Central memory CD4-positive, alpha-beta T cell (primary cell): ENCODE measurements at regions not wholly inside any gene's neighbourhood (a gene's known extent, or its start where the extent isn't known, plus 50 kb on each side); places are given as distances from the start of the nearest gene placed in this dataset.
"Not testable (repeated sequence)": the region's sequence is repeated elsewhere in the genome, so short reads cannot be mapped to it uniquely, and the experiment has no call there.

Experiments used
- DNase-seq: peaks from one replicate; pipeline ENCODE4 v3.0.0; 2022

- no peak for DNase-seq
These were observed 599.1 kb upstream of the SOX9 start for GRCh38 chr17:71521724-71522123.

- DNase-seq = no peak
These were observed 598.4 kb upstream of the SOX9 start for GRCh38 chr17:71522383-71522782.

- no peak for DNase-seq
These were observed 593.5 kb upstream of the SOX9 start for GRCh38 chr17:71527311-71527710.

GRCh38 chr17:71528210-71528609 is 592.6 kb upstream of the SOX9 start:
- no peak for DNase-seq

GRCh38 chr17:71530248-71530647 is 590.6 kb upstream of the SOX9 start:
- DNase-seq = no peak

GRCh38 chr17:71535321-71535720 is 585.5 kb upstream of the SOX9 start:
- no peak for DNase-seq

GRCh38 chr17:71546419-71546818 is 574.4 kb upstream of the SOX9 start:
- DNase-seq = no peak

- DNase-seq = no peak
These were observed 572.9 kb upstream of the SOX9 start for GRCh38 chr17:71547904-71548303.

GRCh38 chr17:71548540-71549190 is 572.2 kb upstream of the SOX9 start:
- no peak for DNase-seq

- DNase-seq = no peak
These were observed 570.1 kb upstream of the SOX9 start for GRCh38 chr17:71550675-71551074.

- no peak for DNase-seq
These were observed 567.4 kb upstream of the SOX9 start for GRCh38 chr17:71553381-71553780.

- DNase-seq = no peak
These were observed 561.9 kb upstream of the SOX9 start for GRCh38 chr17:71558901-71559300.

GRCh38 chr17:71572343-71572742 is 548.5 kb upstream of the SOX9 start:
- DNase-seq = no peak

GRCh38 chr17:71578446-71578845 is 542.4 kb upstream of the SOX9 start:
- DNase-seq = no peak

- no peak for DNase-seq
These were observed 540.6 kb upstream of the SOX9 start for GRCh38 chr17:71580220-71580619.

- DNase-seq = no peak
These were observed 535.3 kb upstream of the SOX9 start for GRCh38 chr17:71585540-71585939.

- DNase-seq = no peak
These were observed 528.4 kb upstream of the SOX9 start for GRCh38 chr17:71592431-71592830.

- DNase-seq = no peak
These were observed 527.7 kb upstream of the SOX9 start for GRCh38 chr17:71593078-71593477.

- not testable (repeated sequence) for DNase-seq
These were observed 521.2 kb upstream of the SOX9 start for GRCh38 chr17:71599583-71599982.

GRCh38 chr17:71600137-71600789 is 520.6 kb upstream of the SOX9 start:
- no peak for DNase-seq

- no peak for DNase-seq
These were observed 518.8 kb upstream of the SOX9 start for GRCh38 chr17:71601894-71602504.

- DNase-seq = no peak
These were observed 506.8 kb upstream of the SOX9 start for GRCh38 chr17:71613996-71614395.

- no peak for DNase-seq
These were observed 505.0 kb upstream of the SOX9 start for GRCh38 chr17:71615820-71616219.

- DNase-seq = not testable (repeated sequence)
These were observed 503.1 kb upstream of the SOX9 start for GRCh38 chr17:71617767-71618166.
